GM12878 (cell line): ENCODE measurements at regions not wholly inside any gene's neighbourhood (a gene's known extent, or its start where the extent isn't known, plus 50 kb on each side); places are given as distances from the start of the nearest gene placed in this dataset.

ENCODE experiments used
- ATAC-seq: fragments of 200-7000 bp; cut with Tn5 transposase; 3 replicates; pipeline ENCODE4 v1.9.1; 2020; ENCODE audit warnings: mild to moderate bottlenecking, moderate library complexity
- BruUV-seq: library from RNA; stranded (reverse); fragments of 400-500 nt; replicated peaks from 2 replicates; lab custom pipeline; 2021; lab: Mats Ljungman, UMichigan
- CTCF ChIA-PET: fragments of 300-600 bp; sonication (Branson Sonifier 250); formaldehyde crosslinking; extraction: SDS; loops from one replicate; lab custom pipeline; 2021; ENCODE audit warnings: inconsistent platforms; lab: Yijun Ruan, JAX
- POLR2A ChIA-PET: fragments of 350-600 bp; formaldehyde crosslinking; extraction: SDS; loops from one replicate; lab custom pipeline; 2021; ENCODE audit warnings: inconsistent platforms; lab: Charles Lee
- RAD21 ChIA-PET: fragments of 300-600 bp; sonication (Branson Sonifier 250); formaldehyde crosslinking; loops from one replicate; lab custom pipeline; 2023; ENCODE audit warnings: antibody characterized with exemption; ENCODE audit not compliant: unreplicated experiment; lab: Charles Lee
- SMC1A ChIA-PET: fragments of 300-600 bp; sonication (Branson Sonifier 250); formaldehyde crosslinking; loops from one replicate; lab custom pipeline; 2023; ENCODE audit not compliant: unreplicated experiment, uncharacterized antibody; lab: Charles Lee
- DNase-seq: peaks from one replicate; pipeline ENCODE4 v3.0.0-alpha.2; 2011; ENCODE audit warnings: low read depth, low spot score
- FAIRE-seq: peaks from 3 replicates; lab custom pipeline; 2011; peaks lifted over from hg19 to GRCh38; lab: Jason Lieb, UNC
- H2AFZ ChIP-seq: 2 replicates; pipeline ENCODE4 v1.6.0; 2011; ENCODE audit warnings: low read depth, low read length, control low read depth; ENCODE audit not compliant: control insufficient read depth
- H3K27ac ChIP-seq: 2 replicates; pipeline ENCODE4 v1.5.1; 2011; ENCODE audit warnings: control low read depth; ENCODE audit not compliant: control insufficient read depth, insufficient read depth
- H3K27me3 ChIP-seq, 2 experiments: replicated peaks in 1 of 2; 2 replicates each; pipeline versions ENCODE4 v1.6.0 to v1.6.1; 2011; ENCODE audit warnings: low read length in 1 of 2; ENCODE audit not compliant: control insufficient read depth in 2 of 2, insufficient read depth in 2 of 2
- H3K36me3 ChIP-seq, 2 experiments: 2 replicates each; pipeline ENCODE4 v1.5.1; 2011; ENCODE audit warnings: low read length in 1 of 2; ENCODE audit not compliant: control insufficient read depth in 2 of 2, insufficient read depth in 2 of 2
- H3K4me1 ChIP-seq: 2 replicates; pipeline ENCODE4 v1.6.1; 2011; ENCODE audit warnings: mild to moderate bottlenecking, low read length, moderate library complexity, mixed read lengths; ENCODE audit not compliant: control insufficient read depth, insufficient read depth
- H3K4me2 ChIP-seq: 2 replicates; pipeline ENCODE4 v1.6.0; 2011; ENCODE audit warnings: control low read depth; ENCODE audit not compliant: control insufficient read depth, insufficient read depth
- H3K4me3 ChIP-seq: fragments of 200-600 bp; sonication (generic); 2 replicates; pipeline ENCODE4 v1.5.1; 2016
- H3K79me2 ChIP-seq: 2 replicates; pipeline ENCODE4 v1.6.0; 2011; ENCODE audit warnings: low read length; ENCODE audit not compliant: control insufficient read depth, insufficient read depth
- H3K9ac ChIP-seq: 2 replicates; pipeline ENCODE4 v1.8.0; 2011; ENCODE audit warnings: low read length, control low read depth, mixed read lengths; ENCODE audit not compliant: control insufficient read depth, insufficient read depth
- H3K9me3 ChIP-seq: replicated peaks from 3 replicates; pipeline ENCODE4 v1.5.1; 2011; ENCODE audit warnings: mild to moderate bottlenecking, low read length; ENCODE audit not compliant: control insufficient read depth, insufficient read depth
- H4K20me1 ChIP-seq: 2 replicates; pipeline ENCODE4 v1.6.0; 2011; ENCODE audit not compliant: control insufficient read depth, insufficient read depth
- FOXM1 ChIP-seq: IDR thresholded peaks from 2 replicates; pipeline ENCODE4 v1.6.1; 2012; ENCODE audit warnings: low read depth, mild to moderate bottlenecking, inconsistent platforms, low read length, moderate library complexity
- JUNB ChIP-seq: IDR thresholded peaks from 2 replicates; pipeline ENCODE4 v1.6.1; 2016; ENCODE audit warnings: antibody characterized with exemption, mild to moderate bottlenecking
- NFXL1 ChIP-seq: fragments of 450-650 bp; IDR thresholded peaks from 2 replicates; pipeline ENCODE4 v1.6.1; 2017; ENCODE audit warnings: antibody characterized with exemption, mild to moderate bottlenecking, borderline replicate concordance
- PML ChIP-seq: IDR thresholded peaks from 2 replicates; pipeline ENCODE4 v1.6.1; 2012; ENCODE audit warnings: low read length, inconsistent platforms
- POU2F2 ChIP-seq: IDR thresholded peaks from 3 replicates; pipeline ENCODE4 v1.6.1; 2011; ENCODE audit warnings: low read depth, mild to moderate bottlenecking, low read length, borderline replicate concordance
- RBBP5 ChIP-seq: fragments of 200-600 bp; sonication (generic); conservative IDR thresholded peaks from 2 replicates; pipeline ENCODE4 v1.6.1; 2016
- RCOR1 ChIP-seq: conservative IDR thresholded peaks from 2 replicates; pipeline ENCODE4 v1.6.1; 2012; ENCODE audit warnings: low read depth, low read length, improper control_type of control experiment
- SIX5 ChIP-seq: IDR thresholded peaks from 2 replicates; pipeline ENCODE4 v1.6.1; 2011; ENCODE audit warnings: mild to moderate bottlenecking, low read depth, low read length, moderate library complexity; ENCODE audit not compliant: severe bottlenecking
- SMARCA5 ChIP-seq: fragments of 450-650 bp; IDR thresholded peaks from 2 replicates; pipeline ENCODE4 v1.6.1; 2017; ENCODE audit warnings: mild to moderate bottlenecking
- STAT3 ChIP-seq: IDR thresholded peaks from 2 replicates; pipeline ENCODE4 v1.6.1; 2011; ENCODE audit warnings: low read depth, low read length, improper control_type of control experiment
- TCF12 ChIP-seq: IDR thresholded peaks from 2 replicates; pipeline ENCODE4 v1.6.1; 2011; ENCODE audit warnings: low read depth, mild to moderate bottlenecking, low read length
- TCF3 ChIP-seq: IDR thresholded peaks from 2 replicates; pipeline ENCODE4 v1.6.1; 2012; ENCODE audit warnings: low read depth, mild to moderate bottlenecking, low read length, borderline replicate concordance; ENCODE audit not compliant: insufficient read depth
- TCF7 ChIP-seq: IDR thresholded peaks from 2 replicates; pipeline ENCODE4 v1.6.1; 2014; ENCODE audit warnings: antibody characterized with exemption, borderline replicate concordance
- ZSCAN29 ChIP-seq: fragments of 450-650 bp; IDR thresholded peaks from 2 replicates; pipeline ENCODE4 v1.6.1; 2017; ENCODE audit warnings: mild to moderate bottlenecking, moderate library complexity
- WGBS: methylation state at CpG from one replicate; pipeline ENCODE4 v1.1.6; 2016; ENCODE audit warnings: low lambda C conversion rate; ENCODE audit not compliant: insufficient replicate concordance, insufficient coverage; ENCODE audit errors: missing lambda C conversion rate; 5-methylcytosine and 5-hydroxymethylcytosine counted together
- in situ Hi-C: fragments of 300-500 bp; cut with MboI; formaldehyde crosslinking; loops from 9 replicates; pipeline ENCODE4 v1.14.3; 2018; ENCODE audit warnings: mixed read lengths
- intact Hi-C: fragments of 100-400 bp; cut with micrococcal nuclease; formaldehyde crosslinking; loops from one replicate; pipeline ENCODE4 v1.14.2; 2022; ENCODE audit not compliant: unreplicated experiment
- TF ChIP-seq, protein P1 (sequence below): fragments of 450-650 bp; conservative IDR thresholded peaks from 2 replicates; pipeline ENCODE4 v1.6.1; 2017; ENCODE audit warnings: mild to moderate bottlenecking, moderate library complexity
- TF ChIP-seq, protein P2 (sequence below): fragments of 450-650 bp; IDR thresholded peaks from 2 replicates; pipeline ENCODE4 v1.6.1; 2017; ENCODE audit warnings: mild to moderate bottlenecking, moderate library complexity

DNA sequence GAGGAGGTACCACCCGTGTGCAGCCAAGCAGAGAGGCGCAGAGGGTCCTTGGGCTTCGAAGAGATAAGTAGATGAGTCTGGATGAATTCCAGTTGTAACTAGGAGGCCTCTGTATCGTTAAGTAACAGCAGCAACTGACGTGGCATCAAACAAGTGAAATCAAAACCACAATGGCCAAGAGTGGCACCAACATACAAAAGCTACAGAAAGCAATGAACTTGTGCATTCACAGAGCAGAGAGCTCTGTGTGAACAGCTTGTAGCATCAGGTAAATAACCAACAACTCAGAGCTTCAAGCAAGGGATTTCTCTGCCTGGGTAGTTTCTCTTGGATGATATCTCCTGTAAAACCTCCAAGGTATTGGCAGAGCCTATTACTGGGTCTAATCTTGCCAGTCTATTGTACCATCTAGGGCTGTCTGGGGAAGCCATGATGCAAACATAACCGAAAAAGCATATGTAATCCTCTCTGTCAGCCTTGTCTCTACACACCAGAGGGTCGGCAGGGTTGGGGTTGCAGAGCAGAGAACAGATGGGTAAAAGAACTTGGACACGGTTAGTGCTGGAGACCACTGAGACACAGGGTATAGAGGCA is 83.1 kb upstream of the USP47 start:
- no peak for FAIRE-seq
- 13% methylated on average over 8 of the region's 8 CpGs for WGBS
- H3K9ac ChIP-seq = no peak overlapping the region
- BruUV-seq = no TSS peak
- in situ Hi-C loops (no loop called here), intact Hi-C loops (no loop called here)
- H3K4me1 ChIP-seq = no peaks in the 10 kb centered on the region
- ChIA-PET SMC1A (no interaction called here), POLR2A (no interaction called here), CTCF (interaction anchor here (0.6 to 1.0 kb wide), 2 partner anchors 92 to 474 kb away, joined by 3 read pairs; no protein-coding TSS in a partner anchor), RAD21 (no interaction called here)
- no peak for DNase-seq
- ATAC-seq = no peak
- no peak overlapping the region for H3K4me2 ChIP-seq
- no peak overlapping the region for H3K27ac ChIP-seq
- H3K4me3 ChIP-seq = no peak overlapping the region
- TF ChIP-seq RBBP5 = no peak
- no peak for TF ChIP-seq SIX5
- TF ChIP-seq JUNB = no peak
- TF ChIP-seq ZSCAN29 = no peak
- TF ChIP-seq, protein P1, sequence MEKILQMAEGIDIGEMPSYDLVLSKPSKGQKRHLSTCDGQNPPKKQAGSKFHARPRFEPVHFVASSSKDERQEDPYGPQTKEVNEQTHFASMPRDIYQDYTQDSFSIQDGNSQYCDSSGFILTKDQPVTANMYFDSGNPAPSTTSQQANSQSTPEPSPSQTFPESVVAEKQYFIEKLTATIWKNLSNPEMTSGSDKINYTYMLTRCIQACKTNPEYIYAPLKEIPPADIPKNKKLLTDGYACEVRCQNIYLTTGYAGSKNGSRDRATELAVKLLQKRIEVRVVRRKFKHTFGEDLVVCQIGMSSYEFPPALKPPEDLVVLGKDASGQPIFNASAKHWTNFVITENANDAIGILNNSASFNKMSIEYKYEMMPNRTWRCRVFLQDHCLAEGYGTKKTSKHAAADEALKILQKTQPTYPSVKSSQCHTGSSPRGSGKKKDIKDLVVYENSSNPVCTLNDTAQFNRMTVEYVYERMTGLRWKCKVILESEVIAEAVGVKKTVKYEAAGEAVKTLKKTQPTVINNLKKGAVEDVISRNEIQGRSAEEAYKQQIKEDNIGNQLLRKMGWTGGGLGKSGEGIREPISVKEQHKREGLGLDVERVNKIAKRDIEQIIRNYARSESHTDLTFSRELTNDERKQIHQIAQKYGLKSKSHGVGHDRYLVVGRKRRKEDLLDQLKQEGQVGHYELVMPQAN = no peak
- TF ChIP-seq STAT3 = no peak
- TF ChIP-seq RCOR1 = no peak
- TF ChIP-seq PML = no peak
- TF ChIP-seq POU2F2 = no peak
- TF ChIP-seq NFXL1 = no peak
- TF ChIP-seq TCF3 = no peak
- TF ChIP-seq FOXM1 = no peak
- TF ChIP-seq SMARCA5 = no peak
- no peak for TF ChIP-seq TCF7
- TF ChIP-seq, protein P2, sequence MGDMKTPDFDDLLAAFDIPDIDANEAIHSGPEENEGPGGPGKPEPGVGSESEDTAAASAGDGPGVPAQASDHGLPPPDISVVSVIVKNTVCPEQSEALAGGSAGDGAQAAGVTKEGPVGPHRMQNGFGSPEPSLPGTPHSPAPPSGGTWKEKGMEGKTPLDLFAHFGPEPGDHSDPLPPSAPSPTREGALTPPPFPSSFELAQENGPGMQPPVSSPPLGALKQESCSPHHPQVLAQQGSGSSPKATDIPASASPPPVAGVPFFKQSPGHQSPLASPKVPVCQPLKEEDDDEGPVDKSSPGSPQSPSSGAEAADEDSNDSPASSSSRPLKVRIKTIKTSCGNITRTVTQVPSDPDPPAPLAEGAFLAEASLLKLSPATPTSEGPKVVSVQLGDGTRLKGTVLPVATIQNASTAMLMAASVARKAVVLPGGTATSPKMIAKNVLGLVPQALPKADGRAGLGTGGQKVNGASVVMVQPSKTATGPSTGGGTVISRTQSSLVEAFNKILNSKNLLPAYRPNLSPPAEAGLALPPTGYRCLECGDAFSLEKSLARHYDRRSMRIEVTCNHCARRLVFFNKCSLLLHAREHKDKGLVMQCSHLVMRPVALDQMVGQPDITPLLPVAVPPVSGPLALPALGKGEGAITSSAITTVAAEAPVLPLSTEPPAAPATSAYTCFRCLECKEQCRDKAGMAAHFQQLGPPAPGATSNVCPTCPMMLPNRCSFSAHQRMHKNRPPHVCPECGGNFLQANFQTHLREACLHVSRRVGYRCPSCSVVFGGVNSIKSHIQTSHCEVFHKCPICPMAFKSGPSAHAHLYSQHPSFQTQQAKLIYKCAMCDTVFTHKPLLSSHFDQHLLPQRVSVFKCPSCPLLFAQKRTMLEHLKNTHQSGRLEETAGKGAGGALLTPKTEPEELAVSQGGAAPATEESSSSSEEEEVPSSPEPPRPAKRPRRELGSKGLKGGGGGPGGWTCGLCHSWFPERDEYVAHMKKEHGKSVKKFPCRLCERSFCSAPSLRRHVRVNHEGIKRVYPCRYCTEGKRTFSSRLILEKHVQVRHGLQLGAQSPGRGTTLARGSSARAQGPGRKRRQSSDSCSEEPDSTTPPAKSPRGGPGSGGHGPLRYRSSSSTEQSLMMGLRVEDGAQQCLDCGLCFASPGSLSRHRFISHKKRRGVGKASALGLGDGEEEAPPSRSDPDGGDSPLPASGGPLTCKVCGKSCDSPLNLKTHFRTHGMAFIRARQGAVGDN = no peak
- no peak for TF ChIP-seq TCF12
- H3K36me3 ChIP-seq = no peaks in the 10 kb centered on the region
- H3K79me2 ChIP-seq = no peaks in the 10 kb centered on the region
- no peaks in the 10 kb centered on the region for H3K9me3 ChIP-seq
- H3K27me3 ChIP-seq = peaks cover 3 to 4% of the 10 kb centered on the region in 2 experiments; a peak in 3 of 4 replicates
- no peak overlapping the region for H2AFZ ChIP-seq
- no peaks in the 10 kb centered on the region for H4K20me1 ChIP-seq
